NCI-H1436 (cell line): ENCODE measurements at regions not wholly inside any gene's neighbourhood (a gene's known extent, or its start where the extent isn't known, plus 50 kb on each side); places are given as distances from the start of the nearest gene placed in this dataset.

ENCODE experiments used
- DNase-seq: peaks from one replicate; lab custom pipeline; 2025; lab: John Stamatoyannopoulos, UW

DNA sequence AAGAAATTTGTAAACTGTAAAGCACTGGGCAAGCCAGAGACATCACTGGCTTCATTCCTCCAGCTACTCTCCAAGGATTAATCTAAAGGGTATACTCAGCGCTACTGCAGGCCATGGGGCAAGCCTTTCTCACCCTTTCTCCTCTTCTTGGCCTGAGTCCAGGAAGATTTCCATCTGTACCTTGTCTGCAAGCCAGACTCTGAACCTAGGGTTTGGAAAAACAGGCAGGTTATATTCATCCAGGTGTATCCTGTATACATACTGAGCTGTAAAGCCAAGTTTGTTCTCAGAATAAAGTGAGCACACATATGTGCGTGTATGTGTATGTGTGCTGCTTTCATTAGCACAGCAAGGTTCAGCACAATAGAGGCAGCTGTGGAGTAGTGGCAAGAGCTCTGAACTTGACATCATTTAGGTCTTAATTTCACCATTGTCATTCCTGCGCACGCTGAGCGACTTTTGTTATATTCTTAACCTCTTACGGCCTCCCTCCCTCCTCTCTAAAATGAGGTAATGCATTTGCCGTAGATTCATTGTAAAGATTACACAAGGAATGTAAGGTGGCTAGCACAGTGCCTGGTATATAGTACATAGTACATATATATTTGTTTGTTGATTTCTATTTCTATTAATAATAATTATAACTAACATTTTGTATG, 128.1 kb upstream of the JUN start:
- no peak for DNase-seq

- no peak for DNase-seq
Measured at GRCh38 chr1:58914925-58915324, 131.1 kb upstream of the JUN start.

- DNase-seq = no peak
Measured at GRCh38 chr1:58917436-58917835, 133.6 kb upstream of the JUN start.

- DNase-seq = no peak
Measured at GRCh38 chr1:58919226-58919958, 135.5 kb upstream of the JUN start.

DNA sequence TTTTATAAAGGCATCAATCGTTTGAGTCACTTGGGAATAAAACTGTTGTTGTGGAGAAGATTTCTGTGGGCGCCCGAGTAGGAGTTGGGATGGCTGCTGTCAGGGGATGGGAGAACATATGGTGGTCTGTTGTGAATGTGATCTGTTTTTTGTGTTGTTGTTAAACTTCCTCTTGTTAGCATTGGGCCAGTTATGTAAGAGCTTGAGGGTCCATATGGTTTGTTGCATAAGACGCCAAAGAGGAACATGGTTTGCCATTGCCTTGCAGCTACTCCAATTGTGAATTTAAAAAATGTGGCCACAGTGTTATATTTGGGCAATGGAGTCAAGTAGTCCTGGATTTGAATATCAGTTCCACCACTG, 136.1 kb upstream of the JUN start:
- DNase-seq = no peak

GRCh38 chr1:58921342-58921741, 137.5 kb upstream of the JUN start:
- no peak for DNase-seq

DNA sequence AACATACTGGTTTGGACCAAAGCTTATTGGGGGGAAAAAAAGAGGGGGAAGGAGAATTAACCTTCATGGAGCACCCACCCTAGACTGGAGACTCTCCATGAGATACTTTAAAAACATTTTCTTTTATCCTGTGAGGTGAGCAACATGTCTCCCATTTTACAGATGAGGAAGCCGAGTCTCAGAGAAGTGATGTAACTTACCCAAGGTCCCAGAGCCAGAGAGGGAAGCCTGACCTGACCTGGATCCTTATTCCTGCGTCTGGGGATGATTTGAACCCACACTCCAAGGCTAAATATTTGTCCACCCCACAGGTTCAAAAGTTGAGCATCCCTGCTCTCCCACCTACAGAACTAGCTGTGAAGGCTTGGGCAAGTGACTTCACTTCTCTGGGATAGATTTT, 137.9 kb upstream of the JUN start:
- DNase-seq = no peak

GRCh38 chr1:58922302-58923089, 138.6 kb upstream of the JUN start:
- DNase-seq = no peak

DNA sequence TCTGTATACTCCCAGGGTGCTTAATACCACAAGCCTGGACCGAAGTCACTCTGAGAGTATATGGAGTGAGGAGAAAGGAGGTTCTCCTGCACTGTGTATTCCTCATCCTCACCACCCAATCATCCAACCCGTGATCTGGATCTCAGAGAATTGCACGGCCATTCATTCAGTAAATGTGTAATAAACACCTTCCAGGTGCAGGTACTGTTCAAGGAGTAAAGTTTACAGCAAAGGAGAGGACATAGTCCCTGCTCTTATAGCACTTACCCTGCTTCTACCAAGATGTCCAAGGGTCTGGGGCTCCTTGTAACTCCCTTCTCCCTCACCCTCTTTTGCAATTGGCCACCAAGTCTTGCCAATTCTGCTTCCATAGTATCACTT, 139.2 kb upstream of the JUN start:
- no peak for DNase-seq

DNA sequence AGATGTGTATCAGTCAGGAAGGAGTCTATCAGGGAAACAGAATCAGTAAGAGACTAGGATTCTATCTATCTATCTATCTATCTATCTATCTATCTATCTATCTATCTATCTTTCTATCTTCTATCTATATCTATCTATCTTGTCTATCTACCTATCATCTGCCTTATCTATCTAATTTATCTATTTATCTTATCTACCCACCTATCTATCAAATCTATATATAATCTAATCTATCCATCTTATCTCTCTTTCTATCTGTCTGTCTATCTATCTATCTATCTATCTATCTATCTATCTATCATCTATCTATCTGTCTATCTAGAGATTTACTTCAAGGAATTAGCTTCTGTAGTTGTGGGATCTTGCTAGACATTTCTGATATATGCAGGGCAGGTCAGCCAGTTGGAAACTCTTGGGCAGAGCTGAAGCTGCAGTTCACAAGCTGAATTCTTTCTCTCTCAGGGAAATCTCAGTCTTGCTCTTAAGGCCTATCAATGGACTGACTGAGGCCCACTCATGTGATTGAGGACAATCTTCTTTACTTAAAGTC, 140.2 kb upstream of the JUN start:
- DNase-seq = no peak

DNA sequence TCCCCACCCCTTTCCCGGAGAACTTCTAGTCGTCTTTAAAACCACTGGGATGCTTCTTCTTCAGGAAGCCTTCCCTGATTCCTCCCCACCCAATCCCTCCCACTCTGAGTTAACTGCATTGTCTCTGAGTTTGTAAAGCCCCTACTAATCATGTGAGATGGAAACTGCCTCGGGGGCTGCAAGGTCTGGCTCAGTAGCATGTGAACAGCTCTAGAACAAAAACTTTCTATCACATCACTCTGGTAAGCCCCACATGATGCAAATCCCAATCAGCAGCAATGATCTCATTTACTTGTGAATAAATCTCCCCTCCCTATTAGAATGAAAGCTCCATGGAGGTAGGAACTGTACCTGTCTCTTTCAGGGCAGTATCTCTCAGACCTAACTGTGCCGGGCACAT, 141.0 kb upstream of the JUN start:
- no peak for DNase-seq

DNA sequence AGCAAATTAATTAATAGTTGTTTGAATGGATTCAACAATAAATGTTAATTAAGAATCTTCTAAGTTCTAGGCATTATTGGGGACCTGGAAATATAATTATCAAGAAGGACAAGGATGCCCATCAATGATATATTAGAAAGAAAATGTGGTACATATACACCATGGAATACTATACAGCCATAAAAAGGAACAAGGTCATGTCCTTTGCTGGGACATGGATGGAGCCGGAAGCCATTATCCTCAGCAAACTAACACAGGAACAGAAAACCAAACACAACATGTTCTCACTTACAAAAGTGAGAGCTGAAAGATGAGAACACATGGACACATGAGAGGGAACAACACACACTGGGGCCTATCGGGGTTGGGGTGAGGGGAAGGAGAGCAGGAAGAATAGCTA, 141.4 kb upstream of the JUN start:
- DNase-seq = no peak

DNA sequence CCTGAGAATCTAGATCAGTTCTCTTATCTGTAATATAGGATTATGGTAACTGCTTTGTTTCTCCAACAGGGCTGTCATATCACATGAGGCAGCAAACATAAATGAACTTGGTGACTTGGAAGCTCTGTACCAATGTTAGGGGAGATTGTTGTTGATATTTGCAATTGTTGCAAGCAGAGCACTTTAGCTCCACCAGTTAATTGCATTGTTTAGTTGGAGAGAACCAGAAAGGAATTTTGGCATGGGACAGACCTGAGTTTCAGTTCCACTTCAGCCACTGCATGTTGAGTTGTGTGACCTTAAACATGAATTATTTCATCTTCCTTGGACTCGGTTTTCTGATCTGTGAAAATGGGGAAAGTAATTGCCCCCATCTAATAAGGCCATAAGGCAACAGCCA, 142.3 kb upstream of the JUN start:
- no peak for DNase-seq

GRCh38 chr1:58927041-58927721, 143.3 kb upstream of the JUN start:
- DNase-seq = no peak

GRCh38 chr1:58927722-58928085, 143.9 kb upstream of the JUN start:
- no peak for DNase-seq

DNA sequence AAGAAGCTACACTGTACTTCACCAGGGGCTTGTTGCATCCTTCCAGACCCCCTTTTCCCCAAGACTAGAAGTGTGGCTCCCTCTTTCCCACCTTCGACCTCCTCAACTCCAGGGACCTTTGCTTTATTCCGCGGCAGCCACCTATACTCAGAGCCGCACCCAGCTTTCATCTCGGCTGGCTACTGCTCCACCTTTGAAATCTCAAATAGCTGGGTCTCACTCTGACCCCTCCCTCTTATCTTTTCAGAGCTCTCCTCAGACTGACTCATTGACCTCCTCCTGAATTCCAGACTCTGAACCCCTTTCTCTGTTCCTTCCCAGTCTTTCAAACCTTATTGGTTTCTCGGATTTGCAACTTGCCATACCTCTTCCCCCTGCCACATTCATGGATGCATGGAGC, 144.7 kb upstream of the JUN start:
- no peak for DNase-seq

DNA sequence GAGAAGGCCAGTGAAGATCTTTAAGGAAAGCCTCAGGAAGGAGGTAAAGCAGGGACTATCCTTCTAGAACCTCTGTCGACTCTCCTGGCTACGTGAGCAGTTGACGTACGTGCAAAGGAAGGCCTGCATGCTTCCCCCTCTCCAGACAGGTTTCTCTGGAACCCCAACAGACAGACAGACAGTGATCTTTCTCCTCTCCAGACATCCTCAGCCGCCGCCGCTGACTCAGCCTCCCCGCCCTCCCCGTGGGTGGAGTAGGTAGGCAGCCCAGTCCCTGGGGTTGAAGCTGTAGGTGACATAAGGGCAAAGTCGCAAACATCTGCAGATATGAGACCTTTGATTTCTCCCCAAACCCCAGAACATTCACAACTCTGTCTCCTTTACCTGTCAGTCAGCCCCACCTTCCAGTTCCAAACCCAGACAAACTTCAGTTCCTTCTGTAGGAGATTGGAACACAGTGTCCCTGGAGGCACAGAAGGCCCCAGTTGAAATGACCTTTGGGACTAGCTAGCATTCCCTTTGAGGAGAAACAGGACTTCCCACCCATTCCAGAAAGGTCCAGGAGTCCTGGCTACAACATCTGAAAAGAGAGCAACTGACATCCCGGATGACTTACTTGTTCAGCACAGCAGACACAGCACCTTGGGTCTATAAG, 146.0 kb upstream of the JUN start:
- no peak for DNase-seq

DNA sequence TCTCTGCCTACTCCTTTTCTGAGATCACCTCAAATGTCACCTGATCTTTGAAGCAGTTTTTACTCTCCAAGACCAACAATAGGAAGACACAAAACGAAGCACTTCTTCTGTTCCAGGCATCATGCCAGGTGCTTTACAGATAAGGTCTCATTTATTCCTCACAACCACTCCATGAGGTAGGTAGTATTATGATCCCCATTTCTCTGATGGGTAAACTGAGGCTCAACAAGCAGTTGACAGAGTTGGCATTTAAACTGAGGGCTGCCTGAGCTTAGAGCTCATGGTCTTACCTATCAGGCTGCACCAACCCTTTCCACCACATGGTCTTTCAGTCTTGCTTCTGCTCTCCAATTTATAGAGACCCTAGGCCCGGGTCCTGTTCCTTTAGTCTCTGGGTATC, 147.2 kb upstream of the JUN start:
- DNase-seq = no peak

DNA sequence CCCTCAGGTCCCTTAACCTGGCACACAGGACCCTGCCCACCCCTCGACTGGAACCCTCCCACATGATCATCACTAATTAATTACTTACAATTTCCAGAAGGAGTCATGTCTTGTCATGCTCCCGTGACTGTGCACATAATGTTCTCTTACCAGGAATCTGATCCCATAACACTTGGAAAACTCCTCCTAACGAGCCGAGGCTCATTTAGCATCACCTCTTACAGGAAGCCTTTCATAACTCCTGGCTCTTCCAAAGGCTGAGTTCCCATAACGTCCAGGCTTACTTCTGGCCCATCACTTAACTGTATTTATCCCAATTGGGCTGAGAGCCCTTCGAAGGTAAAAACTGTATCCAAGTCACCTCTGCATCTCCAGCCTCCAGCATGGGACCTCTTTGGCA, 147.9 kb upstream of the JUN start:
- DNase-seq = no peak

DNA sequence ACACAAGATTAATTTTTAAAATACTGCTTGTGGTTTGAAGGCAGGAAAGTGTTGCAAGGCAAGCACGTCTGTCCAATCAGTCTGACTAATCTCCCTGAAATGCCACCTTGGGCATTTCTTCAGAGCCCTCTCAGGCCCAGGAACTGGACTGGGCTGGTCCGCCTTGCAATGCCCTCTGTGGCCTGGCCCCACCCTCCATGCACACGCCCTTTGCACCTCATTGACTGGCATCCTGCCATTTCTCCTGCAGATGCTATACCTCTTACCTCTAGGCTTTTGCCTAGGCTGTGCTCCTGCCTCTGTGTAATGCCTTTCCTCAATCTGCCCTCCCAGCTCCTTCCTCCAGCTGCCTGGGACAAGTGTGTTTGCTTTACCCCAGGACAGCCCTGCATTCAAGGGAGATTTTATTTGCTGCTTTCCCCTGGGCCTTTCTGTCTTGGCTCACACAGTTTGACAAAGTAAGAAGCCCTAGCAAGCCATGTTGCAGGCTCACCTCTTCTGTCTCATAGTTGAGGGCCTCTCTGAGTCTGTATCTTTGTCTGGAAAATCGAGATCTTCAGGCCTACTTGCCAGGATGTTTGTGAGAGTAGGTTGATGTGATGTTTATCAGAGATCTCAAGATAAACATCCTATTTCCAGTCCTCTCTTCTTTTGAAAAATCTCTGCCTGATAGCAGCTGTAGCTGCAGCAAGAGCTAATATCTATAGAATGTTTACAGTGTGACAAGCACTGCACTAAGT, 149.2 kb upstream of the JUN start:
- DNase-seq = peak; percentile 7

GRCh38 chr1:58933599-58933926, 149.7 kb upstream of the JUN start:
- DNase-seq = no peak
